Nephron (organoid): ENCODE measurements at regions not wholly inside any gene's neighbourhood (a gene's known extent, or its start where the extent isn't known, plus 50 kb on each side); places are given as distances from the start of the nearest gene placed in this dataset.
A peak's percentile ranks its signal among the peaks of the same experiment; 100 is the strongest.
"Not testable (repeated sequence)": the region's sequence is repeated elsewhere in the genome, so short reads cannot be mapped to it uniquely, and the experiment has no call there.

Source experiments
- H3K27ac Mint-ChIP-seq, 3 experiments: 2 replicates each; pipeline ENCODE4 v1.8.0; 2020; ENCODE audit warnings: mixed read lengths in 3 of 3, mild to moderate bottlenecking in 2 of 3, moderate library complexity in 1 of 3
- H3K27me3 Mint-ChIP-seq: 2 replicates; pipeline ENCODE4 v1.8.0; 2021; ENCODE audit warnings: low read depth, mild to moderate bottlenecking, moderate library complexity, mixed read lengths
- H3K36me3 Mint-ChIP-seq: 2 replicates; pipeline ENCODE4 v1.8.0; 2020; ENCODE audit warnings: low read depth, mixed read lengths
- H3K4me1 Mint-ChIP-seq: 2 replicates; pipeline ENCODE4 v1.8.0; 2020; ENCODE audit warnings: mixed read lengths
- H3K4me3 Mint-ChIP-seq, 3 experiments: 2 replicates each; pipeline ENCODE4 v1.8.0; 2020; ENCODE audit warnings: mild to moderate bottlenecking in 3 of 3, mixed read lengths in 3 of 3, moderate library complexity in 2 of 3
- H3K9me3 Mint-ChIP-seq: 2 replicates; pipeline ENCODE4 v1.8.0; 2020; ENCODE audit warnings: mixed read lengths
- TF ChIP-seq, protein P1 (sequence below), 3 experiments: fragments of 200-600 bp; sonication (generic); IDR thresholded peaks; one replicate each; pipeline ENCODE4 v1.5.0; 2021; ENCODE audit warnings: antibody characterized with exemption in 3 of 3; ENCODE audit not compliant: unreplicated experiment in 3 of 3

DNA sequence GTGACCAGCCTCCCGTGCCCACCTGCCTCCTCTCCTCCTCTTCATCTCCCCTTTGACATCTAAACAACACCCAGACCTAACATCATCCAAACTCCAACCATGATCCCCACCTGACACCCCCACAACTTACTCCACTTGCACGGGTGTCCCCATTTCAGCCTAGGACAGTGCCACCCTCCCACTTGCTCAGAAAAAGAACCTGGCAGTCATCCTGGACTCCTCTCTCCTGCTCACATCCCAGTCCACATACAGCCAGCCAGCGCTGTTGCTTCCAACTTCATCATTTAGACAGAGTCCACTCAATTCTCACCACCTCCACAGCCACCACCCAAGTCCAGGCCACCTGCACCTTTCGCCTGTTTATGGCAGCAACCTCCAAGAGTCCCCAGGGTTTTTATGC lies 485.7 kb downstream of the MN1 start:
- H3K9me3 Mint-ChIP-seq: peaks cover 11% of the 10 kb centered on the region
- TF ChIP-seq, protein P1, sequence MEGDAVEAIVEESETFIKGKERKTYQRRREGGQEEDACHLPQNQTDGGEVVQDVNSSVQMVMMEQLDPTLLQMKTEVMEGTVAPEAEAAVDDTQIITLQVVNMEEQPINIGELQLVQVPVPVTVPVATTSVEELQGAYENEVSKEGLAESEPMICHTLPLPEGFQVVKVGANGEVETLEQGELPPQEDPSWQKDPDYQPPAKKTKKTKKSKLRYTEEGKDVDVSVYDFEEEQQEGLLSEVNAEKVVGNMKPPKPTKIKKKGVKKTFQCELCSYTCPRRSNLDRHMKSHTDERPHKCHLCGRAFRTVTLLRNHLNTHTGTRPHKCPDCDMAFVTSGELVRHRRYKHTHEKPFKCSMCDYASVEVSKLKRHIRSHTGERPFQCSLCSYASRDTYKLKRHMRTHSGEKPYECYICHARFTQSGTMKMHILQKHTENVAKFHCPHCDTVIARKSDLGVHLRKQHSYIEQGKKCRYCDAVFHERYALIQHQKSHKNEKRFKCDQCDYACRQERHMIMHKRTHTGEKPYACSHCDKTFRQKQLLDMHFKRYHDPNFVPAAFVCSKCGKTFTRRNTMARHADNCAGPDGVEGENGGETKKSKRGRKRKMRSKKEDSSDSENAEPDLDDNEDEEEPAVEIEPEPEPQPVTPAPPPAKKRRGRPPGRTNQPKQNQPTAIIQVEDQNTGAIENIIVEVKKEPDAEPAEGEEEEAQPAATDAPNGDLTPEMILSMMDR (IDR thresholded peaks at IDR 0.05; ENCODE audit: unreplicated experiment in 3 of 3): no peak
- no peak overlapping the region for H3K4me3 Mint-ChIP-seq
- peaks cover 14% of the 10 kb centered on the region for H3K27me3 Mint-ChIP-seq
- H3K4me1 Mint-ChIP-seq: peaks cover 36% of the 10 kb centered on the region
- H3K27ac Mint-ChIP-seq: peak overlapping the region; percentile 77 to 92 (median 88)
- H3K36me3 Mint-ChIP-seq: peaks cover 3% of the 10 kb centered on the region

- Mint-ChIP-seq H3K9me3 (peaks cover 11% of the 10 kb centered on the region), H3K4me1 (peaks cover 39% of the 10 kb centered on the region), H3K36me3 (peaks cover 3% of the 10 kb centered on the region), H3K4me3 (no peak overlapping the region), H3K27ac (peak overlapping the region; percentile 88 to 92 (median 92)), H3K27me3 (peaks cover 14% of the 10 kb centered on the region)
- TF ChIP-seq, protein P1 (IDR thresholded peaks at IDR 0.05; ENCODE audit: unreplicated experiment in 3 of 3): peak in 1 of 3 experiments; percentile 5
Observed at GRCh38 chr22:27317096-27317495, 484.5 kb downstream of the MN1 start.

DNA sequence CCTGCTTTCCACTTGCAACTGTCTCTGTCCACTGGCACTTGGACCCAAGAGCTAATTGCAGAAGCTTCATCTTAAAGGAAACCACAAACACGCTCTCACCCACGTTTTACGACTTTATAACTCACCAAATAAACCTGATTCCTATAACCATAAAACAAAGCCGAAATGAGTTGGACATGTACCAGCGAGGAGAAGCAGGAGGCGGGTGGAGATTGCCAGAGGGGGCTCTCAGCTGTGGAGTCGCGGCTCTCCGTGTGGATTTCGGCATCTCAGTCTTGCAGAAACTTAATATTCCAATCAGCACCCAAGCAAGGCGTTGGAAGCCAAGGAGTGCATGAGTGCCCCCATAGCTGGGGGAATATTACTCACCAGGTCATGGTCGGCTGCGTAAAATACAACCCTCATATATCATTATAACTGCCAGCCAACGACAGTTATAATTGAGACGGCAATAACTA lies 483.6 kb downstream of the MN1 start:
- peaks cover 11% of the 10 kb centered on the region for H3K9me3 Mint-ChIP-seq
- H3K36me3 Mint-ChIP-seq: peaks cover 3% of the 10 kb centered on the region
- peaks cover 14% of the 10 kb centered on the region for H3K27me3 Mint-ChIP-seq
- H3K27ac Mint-ChIP-seq: peak overlapping the region; percentile 88 to 92 (median 92)
- TF ChIP-seq, protein P1 (IDR thresholded peaks at IDR 0.05; ENCODE audit: unreplicated experiment in 3 of 3): no peak
- peaks cover 48% of the 10 kb centered on the region for H3K4me1 Mint-ChIP-seq
- peak overlapping the region in 2 of 3 experiments; percentile 5 to 42 for H3K4me3 Mint-ChIP-seq

- peaks cover 53% of the 10 kb centered on the region for H3K4me1 Mint-ChIP-seq
- H3K27me3 Mint-ChIP-seq: peaks cover 14% of the 10 kb centered on the region
- H3K27ac Mint-ChIP-seq: peak overlapping the region; percentile 88 to 92 (median 92)
- H3K9me3 Mint-ChIP-seq: peaks cover 11% of the 10 kb centered on the region
- peaks cover 3% of the 10 kb centered on the region for H3K36me3 Mint-ChIP-seq
- no peak overlapping the region for H3K4me3 Mint-ChIP-seq
- TF ChIP-seq, protein P1 (IDR thresholded peaks at IDR 0.05; ENCODE audit: unreplicated experiment in 3 of 3): no peak
Observed at GRCh38 chr22:27318516-27318915, 483.0 kb downstream of the MN1 start.

GRCh38 chr22:27323661-27324060 lies 477.9 kb downstream of the MN1 start:
- H3K27ac Mint-ChIP-seq: peak overlapping the region in 1 of 3 experiments; percentile 73
- no peaks in the 10 kb centered on the region for H3K36me3 Mint-ChIP-seq
- peaks cover 11% of the 10 kb centered on the region for H3K9me3 Mint-ChIP-seq
- no peak overlapping the region for H3K4me3 Mint-ChIP-seq
- peaks cover 30% of the 10 kb centered on the region for H3K4me1 Mint-ChIP-seq
- TF ChIP-seq, protein P1 (IDR thresholded peaks at IDR 0.05; ENCODE audit: unreplicated experiment in 3 of 3): no peak
- peaks cover 21% of the 10 kb centered on the region for H3K27me3 Mint-ChIP-seq

DNA sequence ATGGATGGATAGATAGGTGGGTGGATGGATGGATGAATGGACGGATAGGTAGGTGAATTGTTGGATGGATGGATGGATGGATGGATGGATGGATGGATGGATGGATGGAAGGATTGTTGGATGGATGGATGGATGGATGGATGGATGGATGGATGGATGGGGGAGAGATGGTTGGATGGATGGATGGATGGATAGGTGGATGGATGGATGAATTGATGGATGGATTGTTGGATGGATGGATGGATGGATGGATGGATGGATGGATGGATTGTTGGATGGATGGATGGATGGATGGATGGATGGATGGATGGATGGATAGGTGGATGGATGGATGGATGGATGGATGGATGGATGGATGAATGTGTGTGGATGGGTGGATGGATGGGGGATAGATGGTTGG lies 476.6 kb downstream of the MN1 start:
- H3K9me3 Mint-ChIP-seq, H3K4me3 Mint-ChIP-seq, H3K36me3 Mint-ChIP-seq: not testable (repeated sequence)
- Mint-ChIP-seq H3K27ac (peak overlapping the region in 1 of 3 experiments; percentile 24), H3K27me3 (peaks cover 22% of the 10 kb centered on the region), H3K4me1 (peaks cover 37% of the 10 kb centered on the region)
